WERI-Rb-1 (cell line): ENCODE measurements at regions not wholly inside any gene's neighbourhood (a gene's known extent, or its start where the extent isn't known, plus 50 kb on each side); places are given as distances from the start of the nearest gene placed in this dataset.

ENCODE experiments used
- DNase-seq: peaks from one replicate; pipeline ENCODE4 v3.0.0-alpha.2; 2020
- H3K27ac ChIP-seq: fragments of 250-450 bp; sonication (Bioruptor Pico); 2 replicates; pipeline ENCODE4 v1.5.1; 2020; ENCODE audit warnings: mild to moderate bottlenecking, moderate library complexity
- H3K27me3 ChIP-seq: fragments of 250-450 bp; sonication (Bioruptor Pico); 2 replicates; pipeline ENCODE4 v1.5.1; 2021; ENCODE audit warnings: mild to moderate bottlenecking, low read depth, moderate library complexity; ENCODE audit not compliant: insufficient read depth, severe bottlenecking
- H3K36me3 ChIP-seq: fragments of 250-450 bp; sonication (Bioruptor Pico); 2 replicates; pipeline ENCODE4 v1.5.1; 2020; ENCODE audit warnings: mild to moderate bottlenecking, moderate library complexity
- H3K4me3 ChIP-seq: 2 replicates; pipeline ENCODE4 v1.5.1; 2011; ENCODE audit warnings: low read depth, mild to moderate bottlenecking, control low read depth, low read length
- H3K9me3 ChIP-seq: fragments of 250-450 bp; sonication (Bioruptor Pico); 2 replicates; pipeline ENCODE4 v1.5.1; 2021; ENCODE audit warnings: mild to moderate bottlenecking, moderate library complexity; ENCODE audit not compliant: severe bottlenecking
- TF ChIP-seq, protein P1 (sequence below): IDR thresholded peaks from 2 replicates; pipeline ENCODE4 v1.5.1; 2011; ENCODE audit warnings: low read depth, mild to moderate bottlenecking, control low read depth, inconsistent platforms, low read length

DNA sequence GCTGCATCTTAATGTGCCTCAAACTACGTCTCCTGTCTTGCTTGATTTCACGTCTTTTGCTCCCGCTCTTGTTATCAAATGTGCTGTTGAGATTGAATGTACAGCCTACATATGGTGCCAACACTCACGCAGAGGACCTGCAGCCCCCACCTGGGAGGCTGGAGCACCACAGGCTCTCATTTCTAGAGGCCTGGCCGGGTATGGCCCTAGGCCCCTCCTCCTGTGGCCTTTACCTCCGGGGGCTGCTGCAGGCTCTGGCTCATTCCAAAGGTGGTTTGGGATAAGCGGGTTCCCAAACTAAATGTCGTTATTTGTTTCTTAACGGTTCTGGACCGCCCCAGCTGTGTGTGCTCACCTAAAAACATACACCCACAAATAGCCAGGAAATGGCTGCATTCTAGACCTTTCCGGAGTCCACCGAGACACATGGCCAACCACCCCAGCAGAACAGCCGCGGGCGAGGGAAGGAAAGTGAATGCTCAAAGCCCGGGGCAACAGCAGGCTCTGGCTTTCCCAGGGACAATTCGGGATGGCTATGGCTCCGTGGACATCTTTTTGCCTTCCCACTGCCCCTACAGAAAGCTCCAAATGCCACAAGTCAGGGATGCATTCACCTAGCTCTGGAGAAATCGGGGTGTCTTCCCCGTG, 105.9 kb downstream of the ENGASE start:
- Histone ChIP-seq H3K27me3 (no peaks in the 10 kb centered on the region), H3K4me3 (no peak overlapping the region), H3K27ac (no peak overlapping the region), H3K36me3 (peaks cover 24% of the 10 kb centered on the region), H3K9me3 (no peaks in the 10 kb centered on the region)
- TF ChIP-seq, protein P1, sequence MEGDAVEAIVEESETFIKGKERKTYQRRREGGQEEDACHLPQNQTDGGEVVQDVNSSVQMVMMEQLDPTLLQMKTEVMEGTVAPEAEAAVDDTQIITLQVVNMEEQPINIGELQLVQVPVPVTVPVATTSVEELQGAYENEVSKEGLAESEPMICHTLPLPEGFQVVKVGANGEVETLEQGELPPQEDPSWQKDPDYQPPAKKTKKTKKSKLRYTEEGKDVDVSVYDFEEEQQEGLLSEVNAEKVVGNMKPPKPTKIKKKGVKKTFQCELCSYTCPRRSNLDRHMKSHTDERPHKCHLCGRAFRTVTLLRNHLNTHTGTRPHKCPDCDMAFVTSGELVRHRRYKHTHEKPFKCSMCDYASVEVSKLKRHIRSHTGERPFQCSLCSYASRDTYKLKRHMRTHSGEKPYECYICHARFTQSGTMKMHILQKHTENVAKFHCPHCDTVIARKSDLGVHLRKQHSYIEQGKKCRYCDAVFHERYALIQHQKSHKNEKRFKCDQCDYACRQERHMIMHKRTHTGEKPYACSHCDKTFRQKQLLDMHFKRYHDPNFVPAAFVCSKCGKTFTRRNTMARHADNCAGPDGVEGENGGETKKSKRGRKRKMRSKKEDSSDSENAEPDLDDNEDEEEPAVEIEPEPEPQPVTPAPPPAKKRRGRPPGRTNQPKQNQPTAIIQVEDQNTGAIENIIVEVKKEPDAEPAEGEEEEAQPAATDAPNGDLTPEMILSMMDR = no peak
- DNase-seq = no peak

DNA sequence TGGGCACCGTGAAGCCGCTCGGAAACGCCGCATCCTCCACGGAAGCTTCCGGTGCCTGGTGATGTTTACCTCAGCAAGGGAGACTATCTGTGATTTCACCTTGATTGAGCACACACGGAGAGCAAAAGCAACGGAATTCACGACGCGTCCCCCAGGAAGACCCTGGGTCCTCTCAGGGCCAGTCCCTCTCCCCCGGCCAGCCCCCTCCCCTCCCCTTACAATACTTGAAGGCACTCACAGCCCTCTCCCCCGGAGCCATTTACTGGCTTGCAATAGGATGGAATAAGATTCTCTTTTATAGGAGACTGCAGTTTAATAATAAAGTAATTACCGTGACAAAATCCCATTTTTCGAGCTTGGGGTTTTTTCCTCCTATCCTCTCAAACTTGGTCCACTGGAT, 104.7 kb downstream of the ENGASE start:
- H3K4me3 ChIP-seq = no peak overlapping the region
- no peaks in the 10 kb centered on the region for H3K27me3 ChIP-seq
- no peak for DNase-seq
- no peak overlapping the region for H3K27ac ChIP-seq
- no peaks in the 10 kb centered on the region for H3K9me3 ChIP-seq
- TF ChIP-seq, protein P1 = no peak
- peaks cover 29% of the 10 kb centered on the region for H3K36me3 ChIP-seq

- TF ChIP-seq, protein P1 = no peak
- Histone ChIP-seq H3K27me3 (no peaks in the 10 kb centered on the region), H3K4me3 (no peak overlapping the region), H3K9me3 (no peaks in the 10 kb centered on the region), H3K27ac (peak overlapping the region; percentile 96), H3K36me3 (peaks cover 33% of the 10 kb centered on the region)
- no peak for DNase-seq
Observed at GRCh38 chr17:79177877-79178276, 103.3 kb downstream of the ENGASE start.

DNA sequence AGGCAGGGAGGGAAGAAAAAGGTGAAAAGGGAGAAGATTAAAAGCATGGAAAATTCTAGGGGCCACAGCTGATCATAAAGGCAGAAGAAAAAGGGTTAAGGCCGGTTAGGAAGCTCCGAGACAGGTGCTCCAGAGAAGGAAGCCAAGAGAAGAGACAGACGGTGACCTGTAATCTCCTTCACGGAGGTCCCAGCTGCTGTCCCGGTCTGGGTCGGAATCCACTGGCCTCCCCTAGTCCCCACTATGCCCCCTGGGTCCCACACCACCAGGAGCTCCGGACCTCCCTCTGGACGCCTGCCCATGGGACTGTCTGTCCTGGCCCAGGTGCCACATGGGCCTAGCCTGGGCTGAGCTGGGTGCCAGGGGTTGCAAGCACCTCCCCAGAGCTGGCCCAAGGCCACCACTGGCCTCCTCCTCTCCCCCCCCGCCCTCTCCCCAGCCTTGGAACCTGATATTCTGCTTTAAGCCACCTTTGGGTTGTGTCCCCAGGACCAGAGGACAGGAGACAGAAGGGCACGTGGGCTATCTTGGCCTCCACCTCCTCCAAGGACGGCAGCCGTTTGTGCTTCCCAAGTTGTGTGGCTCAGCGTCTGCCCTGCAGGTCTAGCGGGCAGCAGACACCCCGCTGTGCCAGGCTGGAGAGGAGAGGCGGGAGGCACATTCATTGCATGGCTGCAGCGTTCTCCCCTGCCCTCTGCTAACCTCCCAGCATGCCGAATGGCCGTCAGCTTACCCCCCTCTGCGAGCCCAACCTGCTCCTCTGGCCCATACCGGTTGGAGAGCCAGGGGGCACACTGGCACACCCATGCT, 102.4 kb downstream of the ENGASE start:
- Histone ChIP-seq H3K9me3 (no peaks in the 10 kb centered on the region), H3K36me3 (peaks cover 36% of the 10 kb centered on the region), H3K4me3 (peak overlapping the region; percentile 14), H3K27me3 (no peaks in the 10 kb centered on the region), H3K27ac (peak overlapping the region; percentile 96)
- TF ChIP-seq, protein P1 = no peak
- DNase-seq = peak; percentile 89

- Histone ChIP-seq H3K27me3 (no peaks in the 10 kb centered on the region), H3K36me3 (peaks cover 38% of the 10 kb centered on the region), H3K4me3 (no peak overlapping the region), H3K27ac (peak overlapping the region; percentile 96), H3K9me3 (no peaks in the 10 kb centered on the region)
- DNase-seq = no peak
- TF ChIP-seq, protein P1 = no peak
Observed at GRCh38 chr17:79174905-79175856, 100.6 kb downstream of the ENGASE start.
